PC-9 (cell line): ENCODE measurements at regions not wholly inside any gene's neighbourhood (a gene's known extent, or its start where the extent isn't known, plus 50 kb on each side); places are given as distances from the start of the nearest gene placed in this dataset.

Source experiments
- BruUV-seq: library from RNA; stranded (reverse); fragments of 400-500 nt; replicated peaks from 2 replicates; lab custom pipeline; 2021; lab: Mats Ljungman, UMichigan
- CTCF ChIA-PET: fragments of 300-600 bp; sonication (Branson Sonifier 250); formaldehyde crosslinking; loops from one replicate; lab custom pipeline; 2022; ENCODE audit warnings: antibody characterized with exemption; lab: Charles Lee
- POLR2A ChIA-PET: fragments of 300-600 bp; sonication (Branson Sonifier 250); formaldehyde crosslinking; loops from one replicate; lab custom pipeline; 2022; ENCODE audit warnings: antibody characterized with exemption; ENCODE audit not compliant: unreplicated experiment; lab: Charles Lee
- DNase-seq, 2 experiments: peaks; one replicate each; pipeline versions ENCODE4 v3.0.0 to v3.0.0-alpha.2; 2015 to 2022; ENCODE audit warnings: mixed read lengths in 1 of 2
- H2AFZ ChIP-seq: fragments of 200-600 bp; sonication (generic); 2 replicates; pipeline ENCODE4 v1.8.1; 2017; ENCODE audit warnings: antibody characterized with exemption
- H3F3A ChIP-seq: fragments of 200-600 bp; sonication (generic); 2 replicates; pipeline ENCODE4 v1.8.1; 2017; ENCODE audit warnings: antibody characterized with exemption, mild to moderate bottlenecking, low read depth; ENCODE audit not compliant: insufficient read depth
- H3K27ac ChIP-seq: fragments of 200-600 bp; sonication (generic); 2 replicates; pipeline ENCODE4 v1.6.1; 2016; ENCODE audit warnings: mixed run types
- H3K27me3 ChIP-seq: fragments of 200-600 bp; sonication (generic); 2 replicates; pipeline ENCODE4 v1.6.1; 2016; ENCODE audit warnings: low read depth, mixed run types; ENCODE audit not compliant: insufficient read depth
- H3K36me3 ChIP-seq: fragments of 200-600 bp; sonication (generic); 2 replicates; pipeline ENCODE4 v1.6.1; 2016; ENCODE audit warnings: low read depth, mixed run types
- H3K4me1 ChIP-seq: fragments of 200-600 bp; sonication (generic); replicated peaks from 2 replicates; pipeline ENCODE4 v1.6.1; 2016; ENCODE audit warnings: mixed run types; ENCODE audit not compliant: insufficient read depth
- H3K4me2 ChIP-seq: fragments of 200-600 bp; sonication (generic); 2 replicates; pipeline ENCODE4 v1.6.1; 2017; ENCODE audit warnings: mixed run types
- H3K4me3 ChIP-seq: fragments of 200-600 bp; sonication (generic); 2 replicates; pipeline ENCODE4 v1.6.1; 2016; ENCODE audit warnings: mixed run types
- H3K79me2 ChIP-seq: fragments of 200-600 bp; sonication (generic); 2 replicates; pipeline ENCODE4 v1.6.1; 2017; ENCODE audit warnings: low read depth, mixed run types
- H3K9me2 ChIP-seq: fragments of 200-600 bp; sonication (generic); 2 replicates; pipeline ENCODE4 v1.8.1; 2017; ENCODE audit warnings: mild to moderate bottlenecking; ENCODE audit not compliant: insufficient read depth
- H3K9me3 ChIP-seq: fragments of 200-600 bp; sonication (generic); 2 replicates; pipeline ENCODE4 v1.8.1; 2016; ENCODE audit warnings: low read depth; ENCODE audit not compliant: insufficient read depth
- H4K20me1 ChIP-seq: fragments of 200-600 bp; sonication (generic); 2 replicates; pipeline ENCODE4 v1.8.1; 2017; ENCODE audit not compliant: insufficient read depth
- EZH2 ChIP-seq: fragments of 200-600 bp; sonication (generic); IDR thresholded peaks from 2 replicates; pipeline ENCODE4 v1.8.0; 2017; ENCODE audit warnings: antibody characterized with exemption, low read depth
- intact Hi-C: fragments of 100-400 bp; cut with micrococcal nuclease; formaldehyde crosslinking; loops from one replicate; pipeline ENCODE4 v1.10.0; 2022; ENCODE audit not compliant: unreplicated experiment
- TF ChIP-seq, protein P1 (sequence below): fragments of 200-600 bp; sonication (generic); conservative IDR thresholded peaks from 2 replicates; pipeline ENCODE4 v1.6.1; 2017; ENCODE audit warnings: mixed run types, antibody characterized with exemption, mild to moderate bottlenecking, moderate library complexity

DNA sequence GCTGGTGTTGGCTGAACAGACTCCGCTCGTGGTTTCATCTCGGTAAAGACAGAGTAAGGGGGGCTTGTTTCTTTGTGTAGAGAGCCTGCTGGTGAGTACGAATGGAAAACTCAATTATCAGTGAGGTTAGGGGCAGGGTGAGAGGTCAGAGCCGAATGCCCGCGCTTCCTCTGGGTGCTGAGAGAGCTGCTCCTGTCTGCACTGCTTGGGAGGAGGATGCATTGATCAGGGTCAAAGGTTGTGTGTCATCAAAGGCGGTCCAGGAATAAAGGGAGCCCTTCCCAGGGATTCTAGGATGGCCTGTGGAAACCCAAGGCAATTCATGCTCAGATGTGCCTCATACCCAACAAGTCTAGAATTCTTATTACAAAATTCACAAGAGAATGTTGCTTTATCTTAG, 143.9 kb downstream of the MYCN start:
- Histone ChIP-seq H3K9me2 (no peaks in the 10 kb centered on the region), H3K36me3 (no peaks in the 10 kb centered on the region), H4K20me1 (no peaks in the 10 kb centered on the region; the same call in 1 of the 2 replicates), H3K79me2 (no peaks in the 10 kb centered on the region), H3K27me3 (peaks cover 45% of the 10 kb centered on the region), H3F3A (no peaks in the 10 kb centered on the region), H3K4me3 (no peak overlapping the region), H3K27ac (no peak overlapping the region), H3K9me3 (no peaks in the 10 kb centered on the region), H3K4me2 (no peak overlapping the region), H2AFZ (no peak overlapping the region), H3K4me1 (no peaks in the 10 kb centered on the region)
- no TSS peak for BruUV-seq
- CTCF ChIA-PET: no interaction called here
- POLR2A ChIA-PET: no interaction called here
- DNase-seq: no peak
- TF ChIP-seq, protein P1, sequence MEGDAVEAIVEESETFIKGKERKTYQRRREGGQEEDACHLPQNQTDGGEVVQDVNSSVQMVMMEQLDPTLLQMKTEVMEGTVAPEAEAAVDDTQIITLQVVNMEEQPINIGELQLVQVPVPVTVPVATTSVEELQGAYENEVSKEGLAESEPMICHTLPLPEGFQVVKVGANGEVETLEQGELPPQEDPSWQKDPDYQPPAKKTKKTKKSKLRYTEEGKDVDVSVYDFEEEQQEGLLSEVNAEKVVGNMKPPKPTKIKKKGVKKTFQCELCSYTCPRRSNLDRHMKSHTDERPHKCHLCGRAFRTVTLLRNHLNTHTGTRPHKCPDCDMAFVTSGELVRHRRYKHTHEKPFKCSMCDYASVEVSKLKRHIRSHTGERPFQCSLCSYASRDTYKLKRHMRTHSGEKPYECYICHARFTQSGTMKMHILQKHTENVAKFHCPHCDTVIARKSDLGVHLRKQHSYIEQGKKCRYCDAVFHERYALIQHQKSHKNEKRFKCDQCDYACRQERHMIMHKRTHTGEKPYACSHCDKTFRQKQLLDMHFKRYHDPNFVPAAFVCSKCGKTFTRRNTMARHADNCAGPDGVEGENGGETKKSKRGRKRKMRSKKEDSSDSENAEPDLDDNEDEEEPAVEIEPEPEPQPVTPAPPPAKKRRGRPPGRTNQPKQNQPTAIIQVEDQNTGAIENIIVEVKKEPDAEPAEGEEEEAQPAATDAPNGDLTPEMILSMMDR: no peak
- TF ChIP-seq EZH2: no peak
- intact Hi-C loops: no loop called here

DNA sequence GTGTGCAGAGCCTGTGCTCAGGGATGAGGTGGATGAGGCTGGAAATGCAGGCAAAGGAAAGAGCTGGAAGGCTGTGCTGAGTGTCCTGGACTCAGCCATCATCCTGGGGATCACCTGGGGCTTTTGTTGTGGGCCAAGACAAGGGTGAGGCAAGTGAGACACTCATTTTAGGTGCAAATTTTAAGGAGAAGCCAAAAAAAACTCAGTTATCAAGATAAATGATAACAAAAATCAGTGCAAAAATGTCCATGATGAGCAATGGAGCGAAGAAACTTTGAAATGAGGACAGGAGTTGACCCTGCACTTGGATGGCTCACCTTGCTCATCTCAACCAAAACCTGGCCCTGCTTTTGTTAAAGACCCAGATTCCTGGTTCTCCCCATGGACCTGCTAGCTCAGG, 141.9 kb downstream of the MYCN start:
- H3K9me2 ChIP-seq: no peaks in the 10 kb centered on the region
- no peak for DNase-seq
- no peaks in the 10 kb centered on the region; the same call in 1 of the 2 replicates for H4K20me1 ChIP-seq
- H3K4me3 ChIP-seq: no peak overlapping the region
- no peak overlapping the region for H3K27ac ChIP-seq
- H3K4me1 ChIP-seq: no peaks in the 10 kb centered on the region
- peaks cover 36% of the 10 kb centered on the region for H3K27me3 ChIP-seq
- BruUV-seq: no TSS peak
- H3K79me2 ChIP-seq: no peaks in the 10 kb centered on the region
- intact Hi-C loops: no loop called here
- ChIA-PET CTCF (no interaction called here), POLR2A (no interaction called here)
- no peaks in the 10 kb centered on the region for H3K9me3 ChIP-seq
- H2AFZ ChIP-seq: no peak overlapping the region
- no peaks in the 10 kb centered on the region for H3F3A ChIP-seq
- TF ChIP-seq EZH2: no peak
- TF ChIP-seq, protein P1: no peak
- no peaks in the 10 kb centered on the region for H3K36me3 ChIP-seq
- H3K4me2 ChIP-seq: no peak overlapping the region

DNA sequence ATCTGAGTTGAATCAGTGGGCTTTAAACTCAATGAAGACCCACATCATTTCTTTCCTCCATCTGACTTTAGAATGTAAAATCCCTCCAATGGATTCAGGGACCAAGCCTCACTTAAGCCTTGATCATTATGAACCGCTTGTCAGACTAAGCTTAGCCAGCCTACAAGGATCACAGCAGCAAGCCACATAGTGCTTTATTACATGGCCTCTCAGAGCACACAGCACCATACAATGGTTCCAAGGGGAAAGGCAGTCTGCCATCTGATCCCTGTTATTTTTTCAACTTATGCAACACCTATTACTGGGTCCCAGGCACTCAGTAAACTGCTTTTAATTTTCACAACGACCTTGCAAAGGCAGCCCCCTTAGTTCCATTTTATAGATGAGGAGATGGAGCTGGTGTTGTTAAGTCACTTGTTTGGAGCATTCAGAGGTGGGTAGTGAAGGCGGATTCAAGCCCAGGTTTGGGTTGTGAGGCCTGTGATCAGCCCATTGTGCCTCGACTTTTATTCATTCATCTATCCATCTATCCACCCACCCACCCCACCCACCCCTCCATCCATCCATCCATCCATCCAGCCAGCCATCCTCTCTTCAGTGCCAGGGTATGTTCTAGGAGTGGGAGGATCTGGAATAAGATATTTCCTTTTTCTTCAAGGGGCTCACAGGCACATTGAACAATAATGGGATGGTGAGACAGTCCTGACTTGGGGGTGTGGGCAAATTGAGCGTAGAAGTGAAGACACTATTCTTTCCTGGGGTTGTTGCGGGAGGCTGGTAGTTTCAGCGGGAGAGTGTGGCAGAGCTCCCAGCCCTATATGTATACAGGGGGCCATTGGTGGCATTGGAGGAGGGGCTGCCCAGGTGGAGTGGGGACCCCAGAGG, 141.2 kb downstream of the MYCN start:
- no TSS peak for BruUV-seq
- intact Hi-C loops: no loop called here

More for the DNA sequence above, 141.2 kb downstream of the MYCN start:
- no peaks in the 10 kb centered on the region for H3K4me1 ChIP-seq
- POLR2A ChIA-PET: no interaction called here
- CTCF ChIA-PET: no interaction called here
- no peaks in the 10 kb centered on the region; the same call in 1 of the 2 replicates for H4K20me1 ChIP-seq
- H3K79me2 ChIP-seq: no peaks in the 10 kb centered on the region
- H3K9me3 ChIP-seq: no peaks in the 10 kb centered on the region
- H3F3A ChIP-seq: no peaks in the 10 kb centered on the region
- no peak overlapping the region for H3K4me2 ChIP-seq
- H3K27me3 ChIP-seq: peaks cover 34% of the 10 kb centered on the region
- no peak overlapping the region for H2AFZ ChIP-seq
- DNase-seq: no peak
- no peaks in the 10 kb centered on the region for H3K9me2 ChIP-seq
- no peak overlapping the region for H3K4me3 ChIP-seq
- TF ChIP-seq, protein P1: no peak
- no peak for TF ChIP-seq EZH2
- no peak overlapping the region for H3K27ac ChIP-seq
- no peaks in the 10 kb centered on the region for H3K36me3 ChIP-seq
